Endothelial cell of umbilical vein (primary cell): ENCODE measurements at regions not wholly inside any gene's neighbourhood (a gene's known extent, or its start where the extent isn't known, plus 50 kb on each side); places are given as distances from the start of the nearest gene placed in this dataset.

Experiments
- BruUV-seq: library from RNA; stranded (reverse); fragments of 400-500 nt; replicated peaks from 2 replicates; lab custom pipeline; 2021; lab: Mats Ljungman, UMichigan
- CTCF ChIA-PET: fragments of 300-600, 350-600 bp; sonication (Branson Sonifier 250); formaldehyde crosslinking; loops from one replicate; lab custom pipeline; 2021; ENCODE audit warnings: antibody characterized with exemption, inconsistent platforms; lab: Charles Lee
- POLR2A ChIA-PET: fragments of 300-600, 350-600 bp; sonication (Branson Sonifier 250); formaldehyde crosslinking; loops from one replicate; lab custom pipeline; 2021; ENCODE audit warnings: antibody characterized with exemption, inconsistent platforms; lab: Charles Lee
- DNase-seq: peaks from one replicate; pipeline ENCODE4 v3.0.0-alpha.2; 2011; ENCODE audit warnings: low read depth, low spot score
- FAIRE-seq: peaks from 2 replicates; lab custom pipeline; 2011; peaks lifted over from hg19 to GRCh38; lab: Jason Lieb, UNC
- H2AFZ ChIP-seq: 2 replicates; pipeline ENCODE4 v1.6.0; 2012; ENCODE audit warnings: low read depth, low read length, control low read depth, inconsistent platforms
- H3K27ac ChIP-seq: 2 replicates; pipeline ENCODE4 v1.5.1; 2011; ENCODE audit warnings: low read depth, mild to moderate bottlenecking, control low read depth, low read length, moderate library complexity; ENCODE audit not compliant: insufficient read depth
- H3K27me3 ChIP-seq, 2 experiments: 2 replicates each; pipeline versions ENCODE4 v1.6.0 to v1.6.1; 2011; ENCODE audit warnings: low read length in 2 of 2, mixed read lengths in 1 of 2; ENCODE audit not compliant: control insufficient read depth in 2 of 2, insufficient read depth in 2 of 2
- H3K36me3 ChIP-seq, 2 experiments: 2 replicates in 1 of 2; 3 replicates in 1 of 2; pipeline ENCODE4 v1.5.1; 2011; ENCODE audit warnings: low read length in 2 of 2, mild to moderate bottlenecking in 1 of 2, moderate library complexity in 1 of 2; ENCODE audit not compliant: control insufficient read depth in 2 of 2, insufficient read depth in 2 of 2; ENCODE audit errors: extremely low read depth in 1 of 2
- H3K4me1 ChIP-seq: 3 replicates; pipeline ENCODE4 v1.5.1; 2011; ENCODE audit warnings: mild to moderate bottlenecking, low read length; ENCODE audit not compliant: control insufficient read depth, insufficient read depth; ENCODE audit errors: extremely low read depth
- H3K4me2 ChIP-seq: 2 replicates; pipeline ENCODE4 v1.6.1; 2011; ENCODE audit warnings: low read length, control low read depth, mixed read lengths; ENCODE audit not compliant: insufficient read depth
- H3K4me3 ChIP-seq, 3 experiments: fragments of 200-600 bp in 1 of 3; sonication (generic), shearing (Covaris generic) in 1 of 3; replicated peaks in 1 of 3; 2 replicates each; pipeline ENCODE4 v1.5.1; 2011 to 2016; ENCODE audit warnings: control low read depth in 3 of 3, low read length in 3 of 3, mild to moderate bottlenecking in 2 of 3, inconsistent platforms in 1 of 3, low read depth in 1 of 3, moderate library complexity in 1 of 3; ENCODE audit not compliant: insufficient read depth in 1 of 3
- H3K79me2 ChIP-seq: 2 replicates; pipeline ENCODE4 v1.6.0; 2012; ENCODE audit warnings: low read length, inconsistent platforms; ENCODE audit not compliant: control insufficient read depth, insufficient read depth
- H3K9ac ChIP-seq: replicated peaks from 2 replicates; pipeline ENCODE3; 2011; ENCODE audit warnings: low read length, control low read depth; ENCODE audit not compliant: insufficient read depth; ENCODE audit errors: extremely low read depth
- H3K9me1 ChIP-seq: replicated peaks from 3 replicates; pipeline ENCODE4 v1.6.0; 2011; ENCODE audit warnings: mild to moderate bottlenecking, low read length; ENCODE audit not compliant: control insufficient read depth, insufficient read depth; ENCODE audit errors: extremely low read depth
- H3K9me3 ChIP-seq: replicated peaks from 2 replicates; pipeline ENCODE4 v1.5.1; 2012; ENCODE audit warnings: low read length, inconsistent platforms; ENCODE audit not compliant: control insufficient read depth, insufficient read depth
- H4K20me1 ChIP-seq: replicated peaks from 2 replicates; pipeline ENCODE3; 2011; ENCODE audit warnings: mild to moderate bottlenecking, low read length; ENCODE audit not compliant: control insufficient read depth, insufficient read depth; ENCODE audit errors: extremely low read depth
- FOS ChIP-seq: IDR thresholded peaks from 2 replicates; pipeline ENCODE4 v1.6.1; 2011; ENCODE audit warnings: mild to moderate bottlenecking, low read length, moderate library complexity, borderline replicate concordance; ENCODE audit not compliant: insufficient read depth
- MYC ChIP-seq: IDR thresholded peaks from one replicate; pipeline ENCODE4 v1.6.1; 2011; ENCODE audit warnings: mild to moderate bottlenecking, low read depth, low read length
- POLR2A ChIP-seq: IDR thresholded peaks from 2 replicates; pipeline ENCODE4 v1.6.1; 2012; ENCODE audit warnings: low read depth, mild to moderate bottlenecking, control low read depth, low read length
- POLR2AphosphoS5 ChIP-seq: IDR thresholded peaks from 2 replicates; pipeline ENCODE4 v1.6.1; 2012; ENCODE audit warnings: low read depth, mild to moderate bottlenecking, control low read depth, low read length, moderate library complexity; ENCODE audit not compliant: insufficient read depth
- dilution Hi-C: fragments of 300-500 bp; cut with MboI; formaldehyde crosslinking; loops from one replicate; pipeline ENCODE4 v1.15.0; 2019; ENCODE audit warnings: low sequenced_read_pairs; ENCODE audit not compliant: extremely low pct_ligation_motif_present
- intact Hi-C: fragments of 100-400 bp; cut with micrococcal nuclease; formaldehyde crosslinking; loops from one replicate; pipeline ENCODE4 v1.10.0; 2022

DNA sequence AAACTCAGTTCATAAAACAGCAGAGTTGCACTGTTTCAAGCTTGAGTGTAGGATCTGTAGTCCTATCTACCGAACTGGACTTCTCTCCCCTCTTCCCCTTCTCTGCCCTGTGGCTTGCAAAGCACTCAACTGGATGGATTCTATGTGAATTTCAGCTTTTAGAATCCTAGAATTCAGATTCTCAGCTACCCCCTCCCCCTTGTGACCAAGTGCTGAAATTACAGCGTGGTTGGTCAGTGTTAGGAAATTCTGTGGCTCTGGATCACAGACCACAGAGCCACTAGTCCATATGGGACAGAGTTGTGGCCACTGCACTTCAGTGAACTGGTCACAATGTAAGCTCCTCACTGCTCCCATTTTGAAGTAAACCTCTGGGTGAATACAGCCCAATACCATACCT, 64.6 kb upstream of the TRPC5 start:
- no peak for TF ChIP-seq FOS
- no peak for TF ChIP-seq POLR2A
- FAIRE-seq = no peak
- ChIA-PET POLR2A (no interaction called here), CTCF (no interaction called here)
- H3K27ac ChIP-seq = no peak overlapping the region
- no peaks in the 10 kb centered on the region for H3K79me2 ChIP-seq
- H4K20me1 ChIP-seq = no peaks in the 10 kb centered on the region
- no peaks in the 10 kb centered on the region for H3K9me3 ChIP-seq
- no peak for DNase-seq
- H3K9ac ChIP-seq = no peak overlapping the region
- no peaks in the 10 kb centered on the region for H3K9me1 ChIP-seq
- no peaks in the 10 kb centered on the region for H3K4me1 ChIP-seq
- intact Hi-C loops = no loop called here
- H3K4me2 ChIP-seq = no peak overlapping the region
- no peak overlapping the region for H2AFZ ChIP-seq
- H3K27me3 ChIP-seq = no peaks in the 10 kb centered on the region
- dilution Hi-C loops = no loop called here
- no TSS peak for BruUV-seq
- H3K36me3 ChIP-seq = no peaks in the 10 kb centered on the region
- no peak overlapping the region for H3K4me3 ChIP-seq

DNA sequence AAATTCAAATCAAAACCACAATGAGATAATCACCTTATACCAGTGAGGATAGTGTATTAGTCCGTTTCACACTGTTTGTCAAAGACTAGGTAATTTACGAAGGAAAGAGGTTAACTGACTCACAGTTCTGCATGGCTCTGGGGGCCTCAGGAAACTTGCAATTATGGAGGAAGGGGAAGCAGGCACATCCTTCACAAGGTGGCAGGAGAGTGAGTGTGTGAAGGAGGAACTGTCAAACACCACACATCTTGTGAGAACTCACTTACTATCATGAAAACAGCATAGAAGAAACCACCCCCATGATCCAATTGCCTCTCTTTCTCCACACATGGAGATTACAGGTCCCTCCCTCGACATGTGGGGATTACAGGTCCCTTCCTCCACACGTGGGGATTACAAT, 54.7 kb upstream of the TRPC5 start:
- Histone ChIP-seq H3K27me3 (no peaks in the 10 kb centered on the region), H4K20me1 (no peaks in the 10 kb centered on the region), H3K79me2 (no peaks in the 10 kb centered on the region), H3K9me3 (no peaks in the 10 kb centered on the region), H2AFZ (no peak overlapping the region), H3K4me1 (no peaks in the 10 kb centered on the region), H3K27ac (no peak overlapping the region), H3K4me2 (no peak overlapping the region), H3K9ac (no peak overlapping the region), H3K36me3 (no peaks in the 10 kb centered on the region), H3K9me1 (no peaks in the 10 kb centered on the region), H3K4me3 (no peak overlapping the region)
- ChIA-PET CTCF (no interaction called here), POLR2A (no interaction called here)
- intact Hi-C loops = no loop called here
- DNase-seq (no peak), FAIRE-seq (no peak)
- dilution Hi-C loops = no loop called here
- TF ChIP-seq POLR2AphosphoS5 (no peak), MYC (no peak)
- BruUV-seq = no TSS peak
